Activated CD8-positive, alpha-beta memory T cell treated with anti-CD3 and anti-CD28 coated beads for 4 hours (primary cell): ENCODE measurements at regions not wholly inside any gene's neighbourhood (a gene's known extent, or its start where the extent isn't known, plus 50 kb on each side); places are given as distances from the start of the nearest gene placed in this dataset.
"Not testable (repeated sequence)": the region's sequence is repeated elsewhere in the genome, so short reads cannot be mapped to it uniquely, and the experiment has no call there.

Experiments used
- DNase-seq, 2 donors: peaks; one replicate each; pipeline ENCODE4 v3.0.0-alpha.2; 2020; ENCODE audit warnings: low read depth in 2 of 2

DNA sequence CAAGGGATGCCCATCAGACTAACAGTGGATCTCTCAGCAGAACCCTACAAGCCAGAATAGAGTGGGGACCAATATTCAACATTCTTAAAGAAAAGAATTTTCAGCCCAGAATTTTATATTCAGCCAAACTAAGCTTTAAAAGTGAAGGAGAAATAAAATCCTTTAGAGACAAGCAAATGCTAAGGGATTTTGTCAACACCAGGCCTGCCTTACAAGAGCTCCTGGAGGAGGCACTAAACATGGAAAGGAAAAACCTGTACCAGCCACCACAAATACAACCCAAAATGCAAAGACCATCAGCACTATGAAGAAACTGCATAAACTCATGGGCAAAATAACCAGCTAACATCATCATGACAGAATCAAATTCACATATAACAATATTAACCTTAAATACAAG, 640.6 kb downstream of the SLC16A7 start:
- DNase-seq, result not testable (repeated sequence)

DNA sequence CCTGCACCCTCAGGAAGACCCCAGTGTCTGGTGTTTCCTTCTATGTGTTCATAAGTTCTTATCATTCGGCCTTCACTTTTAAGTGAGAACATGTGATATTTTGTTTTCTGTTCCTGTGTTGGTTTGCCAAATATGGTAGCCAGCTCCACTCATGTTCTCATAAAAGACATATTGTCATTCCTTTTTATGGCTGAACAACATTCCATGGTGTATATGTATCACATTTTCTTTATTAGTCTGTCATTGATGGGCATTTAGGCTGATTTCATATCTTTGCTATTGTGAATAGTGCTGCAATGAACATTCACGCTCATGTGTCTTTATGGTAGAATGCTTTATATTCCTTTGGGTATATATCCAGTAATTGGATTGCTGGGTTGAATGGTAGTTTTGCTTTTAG, 645.1 kb downstream of the SLC16A7 start:
- no peak for DNase-seq

DNA sequence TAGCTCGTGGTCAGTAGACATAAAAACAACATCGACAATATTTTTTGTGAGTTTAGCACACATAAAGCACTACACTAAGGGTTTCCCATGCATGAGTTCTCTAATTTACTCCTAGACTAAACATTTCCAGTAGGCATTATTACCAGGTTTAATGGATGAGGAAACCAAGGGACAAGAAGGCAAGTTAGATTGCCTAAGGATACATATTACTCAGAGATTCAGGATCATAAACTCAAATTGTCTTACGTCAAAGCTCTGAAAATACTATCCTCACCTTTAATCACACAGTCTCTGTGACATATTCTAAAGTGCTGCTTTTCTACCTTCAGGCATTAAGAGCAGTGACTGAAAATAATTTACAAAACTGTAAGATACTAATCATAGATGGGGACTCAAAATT, 655.3 kb downstream of the SLC16A7 start:
- DNase-seq, result no peak

DNA sequence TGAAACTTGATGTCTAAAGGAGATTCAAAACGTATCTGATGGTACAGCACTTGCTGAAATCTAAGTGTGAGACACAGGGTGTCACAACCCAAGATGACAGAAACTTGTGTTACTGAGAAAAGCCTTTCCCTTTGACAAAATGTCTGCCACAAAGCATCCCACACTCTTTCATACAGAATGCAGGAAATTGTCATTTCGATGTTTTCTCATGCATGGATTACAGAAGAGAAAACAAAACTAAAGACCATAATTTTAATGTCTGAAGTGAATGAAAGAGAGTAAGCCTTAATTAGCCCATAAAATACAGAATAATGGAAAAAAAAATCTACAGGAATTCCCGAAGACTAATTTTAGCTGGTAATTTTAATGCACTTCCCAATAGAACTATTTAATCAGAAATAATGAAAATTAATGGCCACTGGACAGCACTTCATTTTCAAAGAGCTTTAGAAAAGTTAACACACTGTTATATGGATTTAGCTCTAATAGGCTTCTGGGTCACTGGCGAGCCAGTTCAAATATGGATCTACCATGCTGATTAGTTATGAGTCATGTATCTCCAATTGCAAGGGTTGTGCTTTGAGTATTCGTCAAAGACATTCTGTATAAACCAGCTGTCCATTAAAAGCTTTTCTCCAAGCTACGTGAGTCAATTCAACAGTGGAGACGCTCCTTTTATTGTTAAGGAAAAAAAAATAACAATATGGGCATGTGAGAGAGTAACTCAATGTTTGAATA, 656.7 kb downstream of the SLC16A7 start:
- no peak for DNase-seq

DNA sequence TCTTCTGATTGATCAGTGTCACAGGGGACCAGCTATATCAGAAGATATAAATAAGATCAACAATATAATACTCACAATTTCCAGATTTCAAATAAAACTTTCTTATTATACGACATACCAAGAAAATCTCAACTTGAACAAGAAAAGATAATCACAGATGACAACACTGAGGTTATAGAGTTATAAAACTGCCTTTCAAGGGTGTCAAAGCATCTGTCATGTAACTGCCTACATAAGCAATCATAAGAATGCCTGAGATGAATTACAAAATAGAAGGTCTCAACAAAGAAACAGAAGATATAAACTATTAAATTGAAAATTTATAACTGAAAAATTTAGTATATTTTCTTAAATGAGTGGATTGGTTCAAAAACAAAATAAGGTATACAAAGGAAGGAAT, 659.2 kb downstream of the SLC16A7 start:
- DNase-seq, result no peak

DNA sequence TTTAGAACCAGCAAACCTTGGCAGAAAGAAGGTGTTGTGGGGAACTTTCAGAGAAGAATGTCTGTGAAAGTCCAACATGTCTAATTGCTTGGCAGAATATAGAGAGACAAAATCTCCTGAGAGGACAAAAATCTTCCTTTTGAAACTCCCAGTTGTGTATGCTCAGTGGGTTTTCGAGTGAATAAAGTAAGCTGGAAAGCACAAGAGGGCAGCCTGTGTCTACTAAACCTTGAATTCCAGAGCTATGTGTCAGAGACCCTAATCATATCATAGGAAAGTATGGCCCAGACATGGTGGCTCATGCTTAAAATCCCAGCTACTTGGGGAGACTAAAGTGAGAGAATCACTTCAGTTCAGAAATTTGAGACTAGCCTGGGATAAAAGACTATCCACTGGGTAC, 661.2 kb downstream of the SLC16A7 start:
- no peak for DNase-seq

DNA sequence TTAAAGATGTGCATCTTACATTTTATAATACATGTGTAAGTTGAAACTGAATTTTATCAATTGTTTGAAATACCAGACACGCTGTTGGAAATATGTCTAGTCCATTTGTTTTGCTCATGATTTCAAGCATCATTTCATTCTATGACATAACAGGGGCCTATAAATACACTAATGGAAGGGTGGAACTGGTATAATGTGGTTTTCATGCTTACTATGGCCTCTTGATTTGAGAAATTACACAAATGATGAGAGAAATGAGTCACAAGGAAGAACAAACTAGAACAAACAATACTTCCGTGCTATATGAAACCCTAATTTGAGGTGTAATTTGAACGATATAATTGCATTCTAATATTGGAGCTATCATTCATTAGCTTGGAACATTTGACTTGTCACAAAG, 663.4 kb downstream of the SLC16A7 start:
- DNase-seq, result no peak

DNA sequence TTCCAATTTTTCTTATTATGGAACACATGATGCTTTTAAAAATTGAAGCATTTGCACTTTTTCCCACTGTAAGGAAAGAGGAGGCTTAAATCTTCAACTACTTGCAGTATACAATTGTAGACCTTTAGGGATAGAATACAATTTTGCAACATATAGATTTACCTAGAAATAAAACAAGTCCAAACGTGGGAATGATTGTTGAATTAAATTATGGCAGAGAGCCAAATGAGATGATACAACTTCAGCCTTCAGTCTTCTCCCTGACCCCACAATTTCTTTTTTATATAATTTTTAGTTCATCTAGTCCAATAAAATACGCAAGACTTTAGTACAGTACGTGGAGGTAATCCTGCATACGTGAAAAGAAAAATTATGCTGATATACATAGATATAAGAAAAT, 666.5 kb downstream of the SLC16A7 start:
- no peak for DNase-seq

DNA sequence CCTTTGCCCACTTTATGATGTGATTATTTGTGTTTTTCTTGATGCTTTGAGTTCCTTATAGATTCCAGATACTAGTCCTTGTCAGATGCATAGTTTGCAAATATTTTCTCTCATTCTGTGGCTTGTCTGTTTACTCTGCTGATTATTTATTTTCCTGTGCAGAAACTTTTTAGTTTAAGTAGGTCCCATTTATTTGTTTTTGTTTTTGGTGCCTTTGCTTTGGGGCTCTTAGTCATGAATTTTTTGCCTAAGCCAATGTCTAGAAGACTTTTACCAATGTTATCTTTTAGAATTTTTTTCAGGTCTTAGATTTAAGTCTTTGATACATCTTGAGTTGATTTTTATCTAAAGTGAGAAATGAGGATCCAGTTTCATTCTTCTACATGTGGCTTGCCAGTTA, 667.3 kb downstream of the SLC16A7 start:
- no peak for DNase-seq

DNA sequence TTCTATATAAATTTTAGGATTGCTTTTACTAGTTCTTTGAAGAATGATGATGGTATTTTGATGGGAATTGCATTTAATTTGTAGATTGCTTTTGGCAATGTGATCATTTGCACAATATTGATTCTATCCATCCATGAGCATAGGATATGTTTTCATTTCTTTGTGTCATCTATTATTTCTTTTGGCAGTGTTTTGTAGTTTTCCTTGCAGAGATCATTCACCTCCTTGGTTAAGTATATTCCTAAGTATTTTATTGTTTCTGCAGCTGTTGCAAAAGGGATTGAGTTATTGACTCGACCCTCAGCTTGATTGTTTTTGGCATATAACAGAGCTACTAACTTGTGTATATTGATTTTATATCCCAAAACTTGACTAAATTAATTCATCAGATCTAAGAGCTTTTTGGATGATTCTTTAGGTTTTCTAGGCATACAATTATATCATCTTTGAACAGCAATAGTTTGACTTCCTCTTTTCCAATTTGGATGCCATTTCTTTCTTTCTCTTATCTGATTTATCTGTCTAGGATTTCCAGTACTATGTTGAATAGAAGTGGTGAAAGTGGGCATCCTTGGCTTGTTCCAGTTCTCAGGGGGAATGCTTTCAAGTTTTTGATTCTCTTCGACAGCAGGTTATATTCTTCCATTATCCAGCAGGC, 668.1 kb downstream of the SLC16A7 start:
- DNase-seq, result no peak

DNA sequence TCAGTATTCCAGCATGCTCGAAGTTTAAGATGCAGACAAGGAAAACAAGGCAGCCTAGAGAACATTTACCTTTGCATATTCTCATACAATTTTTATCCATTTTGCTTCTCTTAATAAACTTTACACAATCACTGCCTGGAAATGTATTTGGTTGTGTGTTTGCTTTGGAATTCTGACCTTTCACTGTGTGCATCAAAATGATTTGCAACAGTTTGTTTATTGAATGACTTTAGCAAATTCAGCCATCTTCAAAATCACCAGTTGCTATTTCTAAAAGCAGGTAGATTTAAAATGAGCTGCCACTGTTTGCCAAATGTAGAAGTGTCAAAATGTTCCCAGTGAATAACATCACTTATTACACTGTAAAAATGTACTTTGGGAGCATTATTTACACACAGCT, 669.9 kb downstream of the SLC16A7 start:
- DNase-seq, result no peak

DNA sequence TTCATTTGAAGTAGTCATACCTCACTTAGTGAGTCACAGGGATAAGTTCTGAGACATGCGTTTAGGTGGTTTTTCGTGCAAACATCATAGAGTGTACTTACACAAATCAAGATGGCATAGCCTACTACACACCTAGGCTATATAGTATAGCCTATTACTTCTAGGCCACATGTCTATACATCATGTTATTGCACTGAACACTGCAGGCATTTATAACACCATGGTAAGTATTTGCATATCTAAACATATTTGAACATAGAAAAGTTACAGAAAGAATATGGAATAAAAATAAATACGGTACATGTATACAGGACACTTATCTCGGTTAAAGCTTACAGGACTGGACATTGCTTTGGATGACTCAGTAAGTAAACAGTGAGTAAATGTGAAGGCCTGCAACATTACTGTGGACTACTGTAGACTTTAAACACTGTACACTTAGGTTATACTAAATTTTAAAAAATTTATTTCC, 670.6 kb downstream of the SLC16A7 start:
- DNase-seq, result no peak

DNA sequence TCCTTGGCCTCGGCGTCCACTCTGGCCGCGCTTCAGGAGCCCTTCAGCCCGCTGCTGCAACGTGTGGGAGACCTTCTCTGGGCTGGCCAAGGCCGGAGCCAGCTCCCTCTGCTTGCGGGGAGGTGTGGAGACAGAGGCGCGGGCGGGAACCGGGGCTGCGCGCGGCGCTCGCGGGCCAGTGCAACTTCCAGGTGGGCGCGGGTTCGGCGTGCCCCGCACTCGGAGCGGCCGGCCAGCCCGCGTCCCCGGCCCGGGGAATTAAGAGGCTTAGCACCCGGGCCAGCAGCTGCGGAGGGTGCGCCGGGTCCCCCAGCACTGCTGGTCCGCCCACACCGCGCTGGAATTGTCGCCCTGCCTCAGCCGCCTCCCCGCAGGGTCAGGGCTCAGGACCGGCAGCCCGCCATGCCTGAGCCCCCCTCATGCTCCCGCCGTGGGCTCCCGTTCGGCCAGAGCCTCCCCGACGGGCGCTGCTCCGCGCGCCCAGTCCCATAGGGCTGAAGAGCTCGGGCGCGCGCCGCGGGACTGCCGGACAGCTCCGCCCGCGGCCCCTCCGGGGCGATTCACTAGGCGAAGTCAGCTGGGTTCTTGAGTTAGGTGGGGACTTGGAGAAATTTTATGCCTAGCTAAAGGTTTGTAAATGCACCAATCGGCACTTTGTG, 673.9 kb downstream of the SLC16A7 start:
- no peak for DNase-seq

DNA sequence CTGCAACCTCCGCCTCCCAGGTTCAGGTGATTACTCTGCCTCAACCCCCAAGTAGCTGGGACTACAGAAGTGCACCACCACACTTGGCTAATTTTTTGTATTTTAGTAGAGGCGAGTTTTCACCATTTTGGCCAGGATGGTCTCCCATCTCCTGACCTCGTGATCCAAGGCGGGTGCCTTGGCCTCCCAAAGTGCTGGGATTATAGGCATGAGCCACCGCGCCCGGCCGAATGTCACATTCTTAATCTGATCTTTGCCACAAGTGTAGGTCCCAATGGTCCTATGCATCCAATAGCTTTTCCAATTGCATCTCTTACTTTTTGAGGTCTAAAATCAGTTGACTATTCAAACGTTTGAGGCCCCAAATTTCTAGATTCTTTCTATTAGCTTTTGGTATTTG, 676.0 kb downstream of the SLC16A7 start:
- DNase-seq, result no peak

DNA sequence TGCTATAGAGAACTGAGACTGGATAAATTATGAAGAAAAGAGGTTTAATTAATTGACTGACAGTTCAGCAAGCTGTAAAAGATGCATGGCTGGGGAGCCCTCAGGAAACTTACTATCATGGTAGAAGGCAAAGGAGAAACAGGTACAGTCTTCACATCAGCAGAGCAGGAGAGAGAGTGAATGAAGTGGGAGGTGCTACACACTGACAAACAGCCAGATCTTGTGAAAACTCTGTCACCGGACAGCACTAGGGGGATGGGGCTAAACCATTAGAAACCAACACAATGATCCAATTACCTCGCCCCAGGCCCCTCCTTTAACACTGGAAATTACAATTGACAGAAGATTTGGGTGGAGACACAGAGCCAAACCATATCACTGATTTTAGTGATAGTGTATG, 682.4 kb downstream of the SLC16A7 start:
- DNase-seq, result no peak

DNA sequence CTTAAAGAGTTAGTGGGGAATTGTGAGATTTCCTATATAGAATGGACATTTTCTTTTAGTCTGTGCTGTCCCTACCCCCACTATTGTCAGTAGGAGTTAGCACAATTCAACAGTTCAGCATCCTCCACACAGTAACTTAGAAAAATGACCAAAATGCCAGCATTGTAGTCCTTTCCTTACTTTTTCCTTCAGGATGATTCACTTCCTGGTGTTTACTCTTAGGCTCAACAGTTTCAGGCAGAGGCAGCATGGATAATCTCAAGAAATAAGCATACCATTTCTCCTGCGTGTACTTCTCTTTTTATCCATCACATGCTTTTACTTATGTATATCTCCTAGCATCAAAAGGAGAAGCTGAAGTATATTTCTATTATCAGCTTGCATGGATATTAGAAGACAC, 683.4 kb downstream of the SLC16A7 start:
- no peak for DNase-seq

DNA sequence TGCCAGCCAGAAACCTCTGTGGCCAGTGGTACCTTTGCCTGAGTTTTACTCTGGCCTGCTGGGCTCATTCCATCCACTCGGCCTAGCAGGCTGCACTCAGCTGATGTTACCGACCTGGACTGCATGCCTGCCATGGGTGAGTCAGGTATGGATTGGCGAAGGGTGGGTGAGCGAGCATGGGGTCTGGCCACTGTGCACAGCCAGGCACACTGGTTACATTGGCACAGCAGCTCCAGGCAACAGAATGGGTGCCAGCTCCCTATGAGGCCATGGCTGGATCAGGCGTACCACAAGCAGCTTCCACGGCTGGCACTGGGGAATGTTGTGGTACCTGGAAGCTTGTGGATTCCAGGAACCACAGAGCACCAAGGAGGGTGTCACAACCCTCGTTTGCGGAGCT, 685.7 kb downstream of the SLC16A7 start:
- no peak for DNase-seq

DNA sequence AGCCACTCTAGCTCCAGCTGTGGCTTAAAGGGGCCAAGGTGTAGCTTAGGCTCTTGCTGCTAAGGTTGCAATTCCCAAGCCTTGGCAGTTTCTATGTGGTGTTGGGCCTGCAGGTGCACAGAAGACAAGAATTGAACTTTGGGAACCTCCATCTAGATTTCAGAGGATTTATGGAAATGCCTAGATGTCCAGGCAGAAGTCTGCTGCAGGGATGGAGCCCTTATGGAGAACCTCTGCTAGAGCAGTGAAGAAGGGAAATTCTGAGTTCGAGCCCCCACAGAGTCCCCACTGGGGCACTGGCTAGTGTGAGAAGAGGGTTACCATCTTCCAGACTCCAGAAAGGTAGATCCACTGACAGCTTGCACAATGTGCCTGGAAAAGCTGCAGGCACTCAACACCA, 694.7 kb downstream of the SLC16A7 start:
- no peak for DNase-seq

DNA sequence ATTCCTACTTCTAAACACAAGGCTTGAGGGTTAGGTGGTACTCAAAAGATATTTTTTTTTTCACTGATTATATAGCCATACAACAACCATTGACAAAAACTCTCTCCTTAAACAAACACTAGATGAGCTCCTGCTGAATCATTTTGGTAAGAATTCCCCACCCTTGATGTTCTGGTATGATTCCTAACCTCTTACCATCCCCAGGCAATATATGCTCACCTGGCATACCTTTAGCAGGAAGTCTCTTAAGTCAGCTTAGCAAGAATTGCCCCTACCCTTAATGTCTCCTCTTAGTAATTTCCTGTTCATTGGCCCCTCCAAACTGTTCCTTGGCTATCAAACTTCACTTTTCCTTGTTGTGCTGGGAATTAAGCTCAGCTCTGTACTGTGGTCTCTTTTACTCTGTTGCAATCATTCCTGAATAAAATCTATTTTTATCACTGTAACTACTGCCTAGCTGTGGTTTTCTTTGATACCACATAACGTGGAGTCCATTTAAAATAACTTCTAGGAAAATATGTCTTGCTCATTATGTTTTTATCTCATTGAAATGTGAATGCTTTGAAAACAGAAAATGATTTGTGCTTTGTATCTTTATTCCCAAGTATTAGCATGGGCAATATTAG, 712.6 kb downstream of the SLC16A7 start:
- DNase-seq, result no peak

DNA sequence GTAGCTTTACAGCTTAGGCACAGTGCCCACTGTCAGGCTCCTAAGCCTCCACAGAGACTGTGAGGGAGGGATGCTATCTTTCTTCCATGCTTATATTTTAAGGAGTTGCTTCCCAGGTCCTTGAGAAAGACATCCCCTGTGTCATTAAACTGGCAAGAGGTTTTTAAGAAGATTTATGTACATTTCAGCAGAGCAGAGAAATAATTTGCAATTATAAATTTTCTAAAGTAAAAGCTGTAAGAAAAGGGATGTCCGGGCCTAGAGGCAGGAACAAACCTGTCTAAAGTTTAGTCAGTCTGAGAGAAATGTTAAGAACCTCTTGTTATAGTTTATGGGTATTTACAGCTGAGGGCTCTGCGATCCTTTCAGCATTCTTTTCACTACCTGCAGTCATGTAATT, 716.1 kb downstream of the SLC16A7 start:
- DNase-seq, result no peak

DNA sequence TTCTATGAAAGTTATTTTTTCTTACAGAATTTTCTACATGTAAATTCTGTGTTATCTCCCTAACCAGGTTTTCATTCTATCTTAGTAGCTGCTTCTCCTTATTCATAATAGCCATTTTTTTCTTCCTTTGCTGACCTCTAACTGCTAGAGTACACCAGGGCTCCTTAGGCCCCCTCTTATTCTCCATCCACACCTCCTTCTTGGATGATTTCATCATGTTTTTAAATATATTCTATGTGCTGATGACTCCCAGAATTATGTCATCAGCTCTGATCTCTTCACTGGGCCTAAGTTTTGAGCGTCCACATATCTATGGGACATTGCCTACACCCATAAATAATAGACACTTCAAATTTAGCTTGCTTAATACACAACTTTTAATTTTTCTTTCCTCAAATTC, 721.5 kb downstream of the SLC16A7 start:
- DNase-seq, result no peak

DNA sequence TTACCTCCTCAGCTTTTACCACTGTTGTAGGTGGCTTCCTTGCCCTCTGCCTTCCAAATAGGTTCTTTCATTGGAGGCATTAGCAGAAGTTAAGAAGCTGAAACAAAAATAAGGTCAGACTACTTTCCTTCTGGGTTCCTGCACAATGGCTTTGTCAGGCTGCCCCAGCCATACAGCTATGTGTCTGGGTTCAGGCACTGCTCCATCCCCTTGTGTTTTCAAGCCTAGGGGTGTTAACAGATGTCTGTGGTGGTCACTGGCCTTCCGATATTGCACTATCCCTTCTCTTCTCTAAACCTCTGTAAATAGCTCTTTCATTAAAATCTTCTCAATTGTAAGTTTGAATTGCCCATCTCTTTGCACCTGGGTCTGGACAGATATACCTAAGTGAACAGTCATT, 728.9 kb downstream of the SLC16A7 start:
- DNase-seq, result no peak

DNA sequence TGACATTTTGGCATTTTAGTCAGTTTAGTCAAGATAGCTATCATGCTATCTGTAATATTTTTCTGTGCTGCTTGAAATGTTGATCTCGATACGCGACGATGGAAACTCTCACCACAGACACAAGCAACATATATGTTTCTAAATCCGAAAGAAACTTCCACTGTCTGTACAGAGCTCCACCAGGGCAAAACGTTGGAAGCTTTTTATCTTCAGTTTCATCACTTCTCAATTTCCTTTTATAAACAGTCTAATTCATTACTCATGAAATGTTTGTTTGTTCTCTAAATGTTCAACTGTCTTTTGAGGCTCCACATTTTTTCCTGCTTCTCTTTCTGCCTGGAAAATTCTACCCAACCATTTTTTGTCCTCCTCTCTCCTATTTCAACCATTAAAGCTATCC, 737.6 kb downstream of the SLC16A7 start:
- no peak for DNase-seq
